ENCODE measurements at regions not wholly inside any gene's neighbourhood (a gene's known extent, or its start where the extent isn't known, plus 50 kb on each side); places are given as distances from the start of the nearest gene placed in this dataset.

DNA sequence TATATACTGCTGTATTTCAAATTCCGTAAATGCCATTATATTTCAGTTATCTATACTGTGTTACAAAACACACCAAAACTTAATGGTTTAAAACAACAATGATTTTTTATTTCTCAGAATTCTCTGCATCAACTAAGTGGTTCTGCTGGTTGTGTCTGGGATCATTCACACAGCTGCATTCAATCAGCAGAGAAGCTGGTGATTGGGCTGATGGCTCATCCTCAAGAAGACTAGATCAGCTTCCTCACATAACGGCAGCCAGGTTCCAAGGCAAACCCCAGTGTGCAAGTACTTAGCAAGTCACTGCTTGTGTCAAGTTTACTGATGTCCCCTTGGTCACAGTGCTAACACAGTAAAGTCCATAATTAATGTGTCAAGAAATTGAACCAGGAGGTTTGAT, 86.3 kb upstream of the VANGL1 start:
- H3K27ac ChIP-seq (ENCODE audit: extremely low read depth, low read depth, low read length) = no peak overlapping the region

DNA sequence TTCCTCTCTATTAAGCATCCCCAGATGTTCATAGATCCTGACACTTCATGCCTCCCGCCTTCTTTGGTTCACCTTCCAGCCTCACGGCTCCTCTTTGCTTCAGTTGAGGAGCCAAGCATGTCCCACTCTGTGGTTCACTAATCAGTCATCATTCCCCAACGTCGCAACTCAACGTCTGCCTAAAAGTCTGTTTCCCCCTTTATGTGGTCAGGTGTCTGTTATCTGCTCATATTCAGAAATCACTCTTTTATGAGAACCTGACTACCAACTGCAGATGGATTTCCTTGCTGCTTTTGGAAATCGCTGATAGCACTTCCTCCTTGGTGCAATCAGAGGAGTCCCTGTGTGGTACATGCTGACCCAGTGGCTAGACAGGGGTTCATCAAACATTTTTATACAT, 94.1 kb upstream of the VANGL1 start:
- POLR2A ChIA-PET = no interaction called here
- CTCF ChIA-PET = interaction anchor here (0.6 to 1.8 kb wide), 3 partner anchors 17 to 77 kb away, joined by 3 to 16 read pairs (median 5); no protein-coding TSS in a partner anchor
- no peaks in the 10 kb centered on the region for H3K36me3 ChIP-seq (ENCODE audit: control insufficient read depth in 2 of 2, insufficient read depth in 1 of 2, low read length in 2 of 2)
- TF ChIP-seq ZNF391 (tag by site-specific recombination; IDR thresholded peaks at IDR 0.05; ENCODE audit: borderline replicate concordance, low read depth) (no peak), ZNF433 (tag by site-specific recombination; IDR thresholded peaks at IDR 0.05; ENCODE audit: low read depth) (no peak), EGR2 (tag by site-specific recombination; IDR thresholded peaks at IDR 0.05; ENCODE audit: low read depth) (no peak), ZNF558 (tag by site-specific recombination; IDR thresholded peaks at IDR 0.05) (no peak), GLI4 (tag by site-specific recombination; IDR thresholded peaks at IDR 0.05) (no peak), YY1 (tag by site-specific recombination; IDR thresholded peaks at IDR 0.05) (no peak), ZNF645 (tag by site-specific recombination; IDR thresholded peaks at IDR 0.05) (no peak), KLF8 (tag by site-specific recombination; IDR thresholded peaks at IDR 0.05) (no peak), KLF7 (tag by site-specific recombination; IDR thresholded peaks at IDR 0.05; ENCODE audit: borderline replicate concordance) (no peak), ZBTB21 (tag by site-specific recombination; IDR thresholded peaks at IDR 0.05) (no peak), MYNN (tag by site-specific recombination; IDR thresholded peaks at IDR 0.05; ENCODE audit: borderline replicate concordance) (no peak), YY2 (tag by site-specific recombination; IDR thresholded peaks at IDR 0.05) (no peak)
- TF ChIP-seq, protein P1, sequence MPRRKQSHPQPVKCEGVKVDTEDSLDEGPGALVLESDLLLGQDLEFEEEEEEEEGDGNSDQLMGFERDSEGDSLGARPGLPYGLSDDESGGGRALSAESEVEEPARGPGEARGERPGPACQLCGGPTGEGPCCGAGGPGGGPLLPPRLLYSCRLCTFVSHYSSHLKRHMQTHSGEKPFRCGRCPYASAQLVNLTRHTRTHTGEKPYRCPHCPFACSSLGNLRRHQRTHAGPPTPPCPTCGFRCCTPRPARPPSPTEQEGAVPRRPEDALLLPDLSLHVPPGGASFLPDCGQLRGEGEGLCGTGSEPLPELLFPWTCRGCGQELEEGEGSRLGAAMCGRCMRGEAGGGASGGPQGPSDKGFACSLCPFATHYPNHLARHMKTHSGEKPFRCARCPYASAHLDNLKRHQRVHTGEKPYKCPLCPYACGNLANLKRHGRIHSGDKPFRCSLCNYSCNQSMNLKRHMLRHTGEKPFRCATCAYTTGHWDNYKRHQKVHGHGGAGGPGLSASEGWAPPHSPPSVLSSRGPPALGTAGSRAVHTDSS (tag by site-specific recombination; IDR thresholded peaks at IDR 0.05) = no peak

More for the DNA sequence above, 86.3 kb upstream of the VANGL1 start:
- H3K36me3 ChIP-seq (ENCODE audit: control insufficient read depth in 2 of 2, insufficient read depth in 1 of 2, low read length in 2 of 2) = no peaks in the 10 kb centered on the region
- ChIA-PET CTCF (no interaction called here), POLR2A (no interaction called here)
- no peaks in the 10 kb centered on the region for H3K4me1 ChIP-seq (ENCODE audit: control insufficient read depth, insufficient read depth, low read length)
- no peak overlapping the region for H3K4me3 ChIP-seq (ENCODE audit: low read depth, low read length)
- H3K9me3 ChIP-seq (ENCODE audit: control insufficient read depth, insufficient read depth, low read depth, low read length) = no peaks in the 10 kb centered on the region
- TF ChIP-seq ZNF837 (tag by site-specific recombination; IDR thresholded peaks at IDR 0.05) (no peak), ZNF549 (tag by site-specific recombination; IDR thresholded peaks at IDR 0.05) (no peak), ZNF138 (tag by site-specific recombination; IDR thresholded peaks at IDR 0.05; ENCODE audit: borderline replicate concordance) (no peak), ZNF76 (tag by site-specific recombination; IDR thresholded peaks at IDR 0.05; ENCODE audit: borderline replicate concordance, low read depth) (no peak), ZSCAN16 (tag by site-specific recombination; IDR thresholded peaks at IDR 0.05) (no peak), ZNF266 (tag by site-specific recombination; IDR thresholded peaks at IDR 0.05; ENCODE audit: low read depth) (no peak), ZNF670 (tag by site-specific recombination; IDR thresholded peaks at IDR 0.05; ENCODE audit: low read depth) (no peak), KLF8 (tag by site-specific recombination; IDR thresholded peaks at IDR 0.05) (no peak), TSHZ1 (tag by site-specific recombination; IDR thresholded peaks at IDR 0.05; ENCODE audit: borderline replicate concordance) (no peak), GLI2 (tag by site-specific recombination; IDR thresholded peaks at IDR 0.05; ENCODE audit: borderline replicate concordance, low read depth) (no peak), ZNF791 (tag by site-specific recombination; IDR thresholded peaks at IDR 0.05) (no peak), ZNF561 (tag by site-specific recombination; IDR thresholded peaks at IDR 0.05; ENCODE audit: borderline replicate concordance) (no peak)
- TF ChIP-seq, protein P2, sequence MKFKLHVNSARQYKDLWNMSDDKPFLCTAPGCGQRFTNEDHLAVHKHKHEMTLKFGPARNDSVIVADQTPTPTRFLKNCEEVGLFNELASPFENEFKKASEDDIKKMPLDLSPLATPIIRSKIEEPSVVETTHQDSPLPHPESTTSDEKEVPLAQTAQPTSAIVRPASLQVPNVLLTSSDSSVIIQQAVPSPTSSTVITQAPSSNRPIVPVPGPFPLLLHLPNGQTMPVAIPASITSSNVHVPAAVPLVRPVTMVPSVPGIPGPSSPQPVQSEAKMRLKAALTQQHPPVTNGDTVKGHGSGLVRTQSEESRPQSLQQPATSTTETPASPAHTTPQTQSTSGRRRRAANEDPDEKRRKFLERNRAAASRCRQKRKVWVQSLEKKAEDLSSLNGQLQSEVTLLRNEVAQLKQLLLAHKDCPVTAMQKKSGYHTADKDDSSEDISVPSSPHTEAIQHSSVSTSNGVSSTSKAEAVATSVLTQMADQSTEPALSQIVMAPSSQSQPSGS (tag by site-specific recombination; IDR thresholded peaks at IDR 0.05; ENCODE audit: low read depth) = no peak
- TF ChIP-seq, protein P3, sequence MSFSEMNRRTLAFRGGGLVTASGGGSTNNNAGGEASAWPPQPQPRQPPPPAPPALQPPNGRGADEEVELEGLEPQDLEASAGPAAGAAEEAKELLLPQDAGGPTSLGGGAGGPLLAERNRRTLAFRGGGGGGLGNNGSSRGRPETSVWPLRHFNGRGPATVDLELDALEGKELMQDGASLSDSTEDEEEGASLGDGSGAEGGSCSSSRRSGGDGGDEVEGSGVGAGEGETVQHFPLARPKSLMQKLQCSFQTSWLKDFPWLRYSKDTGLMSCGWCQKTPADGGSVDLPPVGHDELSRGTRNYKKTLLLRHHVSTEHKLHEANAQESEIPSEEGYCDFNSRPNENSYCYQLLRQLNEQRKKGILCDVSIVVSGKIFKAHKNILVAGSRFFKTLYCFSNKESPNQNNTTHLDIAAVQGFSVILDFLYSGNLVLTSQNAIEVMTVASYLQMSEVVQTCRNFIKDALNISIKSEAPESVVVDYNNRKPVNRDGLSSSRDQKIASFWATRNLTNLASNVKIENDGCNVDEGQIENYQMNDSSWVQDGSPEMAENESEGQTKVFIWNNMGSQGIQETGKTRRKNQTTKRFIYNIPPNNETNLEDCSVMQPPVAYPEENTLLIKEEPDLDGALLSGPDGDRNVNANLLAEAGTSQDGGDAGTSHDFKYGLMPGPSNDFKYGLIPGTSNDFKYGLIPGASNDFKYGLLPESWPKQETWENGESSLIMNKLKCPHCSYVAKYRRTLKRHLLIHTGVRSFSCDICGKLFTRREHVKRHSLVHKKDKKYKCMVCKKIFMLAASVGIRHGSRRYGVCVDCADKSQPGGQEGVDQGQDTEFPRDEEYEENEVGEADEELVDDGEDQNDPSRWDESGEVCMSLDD (tag by site-specific recombination; IDR thresholded peaks at IDR 0.05) = no peak

More for the DNA sequence above, 94.1 kb upstream of the VANGL1 start:
- H3K27ac ChIP-seq (ENCODE audit: extremely low read depth, low read depth, low read length) = no peak overlapping the region
- no peak overlapping the region for H3K4me3 ChIP-seq (ENCODE audit: low read depth, low read length)
- no peaks in the 10 kb centered on the region for H3K4me1 ChIP-seq (ENCODE audit: control insufficient read depth, insufficient read depth, low read length)
- no peaks in the 10 kb centered on the region for H3K9me3 ChIP-seq (ENCODE audit: control insufficient read depth, insufficient read depth, low read depth, low read length)
